PC-3 (cell line): ENCODE measurements at regions not wholly inside any gene's neighbourhood (a gene's known extent, or its start where the extent isn't known, plus 50 kb on each side); places are given as distances from the start of the nearest gene placed in this dataset.

ENCODE experiments used
- CTCF ChIP-seq: fragments of 300-600 bp; sonication (generic); conservative IDR thresholded peaks from 2 replicates; pipeline ENCODE4 v1.5.1; 2017; ENCODE audit warnings: antibody characterized with exemption, low read depth, mild to moderate bottlenecking, low read length
- EZH2 ChIP-seq: fragments of 300-600 bp; sonication (generic); IDR thresholded peaks from one replicate; pipeline ENCODE4 v1.6.1; 2017; ENCODE audit warnings: antibody characterized with exemption, mild to moderate bottlenecking, low read length; ENCODE audit not compliant: unreplicated experiment
- EZH2phosphoT487 ChIP-seq: fragments of 300-600 bp; sonication (generic); IDR thresholded peaks from 2 replicates; pipeline ENCODE4 v1.6.1; 2018; ENCODE audit warnings: mild to moderate bottlenecking, antibody characterized with exemption, low read length, borderline replicate concordance

- TF ChIP-seq CTCF (no peak), EZH2 (no peak), EZH2phosphoT487 (no peak)
Observed at GRCh38 chr16:26511463-26511862, 555.3 kb upstream of the C16orf82 start.
